ENCODE measurements at regions not wholly inside any gene's neighbourhood (a gene's known extent, or its start where the extent isn't known, plus 50 kb on each side); places are given as distances from the start of the nearest gene placed in this dataset.

DNA sequence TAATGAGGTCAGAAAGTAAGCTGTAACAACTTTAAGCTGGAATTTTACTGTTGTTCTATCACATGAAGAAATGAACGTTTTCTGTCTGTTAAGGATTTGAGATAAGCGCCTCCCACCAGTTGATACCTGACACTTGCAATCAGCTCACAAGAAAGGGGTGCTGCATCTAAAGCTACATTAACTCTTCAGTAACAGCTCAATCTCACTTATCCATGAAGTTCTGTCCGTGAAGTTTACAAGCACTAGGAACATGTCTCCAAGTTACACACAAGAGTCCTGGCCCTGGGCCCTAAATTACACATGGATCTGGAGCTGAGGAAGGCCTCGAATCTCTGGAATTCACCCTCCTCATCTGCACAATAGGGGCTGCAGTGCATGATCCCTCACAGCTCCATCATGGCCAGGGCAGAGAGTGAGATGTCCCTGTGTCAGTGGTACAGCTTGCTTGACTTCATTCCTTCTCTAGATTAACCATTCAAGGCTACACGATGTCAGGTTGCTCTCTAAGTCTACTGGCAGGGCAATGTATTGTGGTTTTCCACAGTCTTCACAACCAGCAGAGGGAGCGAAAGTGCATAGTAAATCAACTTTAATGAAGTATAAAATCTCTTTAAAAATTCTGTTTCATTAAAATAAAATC lies 182.4 kb upstream of the MCHR2 start:
- no peak for DNase-seq

DNA sequence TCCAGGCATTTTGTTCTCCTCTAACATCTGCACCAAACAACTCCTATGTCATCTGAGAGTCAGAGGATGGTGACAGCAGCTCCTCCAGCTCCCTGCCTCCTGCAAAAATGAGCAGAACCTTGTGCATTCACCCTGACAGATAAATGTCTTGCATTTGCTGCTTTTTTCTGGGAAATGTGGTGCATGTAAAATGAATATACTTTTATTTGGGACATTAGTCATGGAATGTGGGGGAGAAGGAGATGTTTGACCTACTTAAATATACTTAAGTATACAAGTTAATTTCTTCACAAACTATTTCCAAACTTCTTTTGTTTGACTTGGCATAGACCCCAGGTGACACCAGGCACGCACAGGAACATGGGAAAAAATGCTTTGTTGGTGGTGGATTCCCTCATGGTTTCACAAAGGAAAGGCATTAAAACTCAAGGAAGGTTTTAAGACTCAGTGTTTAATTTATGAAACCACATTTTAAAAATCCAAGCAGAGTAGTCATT lies 181.8 kb upstream of the MCHR2 start:
- no peak for DNase-seq

DNA sequence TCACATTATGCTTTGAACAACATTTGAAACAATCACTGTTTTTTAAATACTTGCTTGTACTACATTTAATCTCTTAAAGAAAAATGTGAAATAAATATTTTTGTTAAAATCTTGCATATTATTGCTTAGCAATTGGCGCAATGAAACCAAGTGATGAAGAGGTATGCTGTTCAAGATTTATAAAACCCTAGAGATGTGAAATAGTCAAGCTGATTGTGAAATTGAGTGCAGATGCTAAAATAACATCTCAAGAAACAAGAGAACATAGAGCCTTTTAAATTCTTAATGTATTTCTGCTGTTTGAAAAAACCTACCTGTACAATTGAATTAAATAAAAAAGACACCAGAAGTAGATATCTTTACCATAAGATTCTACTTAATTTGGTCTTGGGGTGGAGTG lies 179.2 kb upstream of the MCHR2 start:
- no peak for DNase-seq

DNA sequence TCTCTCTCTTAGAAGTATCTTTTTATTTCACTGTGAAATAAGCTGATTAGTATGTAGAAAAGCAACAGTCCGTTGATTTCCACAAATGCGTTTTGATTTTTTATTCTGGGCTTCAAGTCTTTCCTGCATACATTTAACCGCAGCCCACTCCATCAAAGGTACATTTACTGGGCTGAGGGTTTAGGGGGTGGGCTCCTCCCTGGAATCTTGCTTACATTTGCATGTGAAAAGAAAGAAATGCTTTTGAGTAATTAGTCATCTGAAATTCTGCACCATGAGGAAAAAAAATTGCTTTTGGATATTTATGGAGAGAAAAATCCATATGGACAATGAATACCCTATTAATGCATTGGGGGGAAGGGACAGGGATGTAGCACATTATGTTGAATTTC lies 178.3 kb upstream of the MCHR2 start:
- no peak for DNase-seq

DNA sequence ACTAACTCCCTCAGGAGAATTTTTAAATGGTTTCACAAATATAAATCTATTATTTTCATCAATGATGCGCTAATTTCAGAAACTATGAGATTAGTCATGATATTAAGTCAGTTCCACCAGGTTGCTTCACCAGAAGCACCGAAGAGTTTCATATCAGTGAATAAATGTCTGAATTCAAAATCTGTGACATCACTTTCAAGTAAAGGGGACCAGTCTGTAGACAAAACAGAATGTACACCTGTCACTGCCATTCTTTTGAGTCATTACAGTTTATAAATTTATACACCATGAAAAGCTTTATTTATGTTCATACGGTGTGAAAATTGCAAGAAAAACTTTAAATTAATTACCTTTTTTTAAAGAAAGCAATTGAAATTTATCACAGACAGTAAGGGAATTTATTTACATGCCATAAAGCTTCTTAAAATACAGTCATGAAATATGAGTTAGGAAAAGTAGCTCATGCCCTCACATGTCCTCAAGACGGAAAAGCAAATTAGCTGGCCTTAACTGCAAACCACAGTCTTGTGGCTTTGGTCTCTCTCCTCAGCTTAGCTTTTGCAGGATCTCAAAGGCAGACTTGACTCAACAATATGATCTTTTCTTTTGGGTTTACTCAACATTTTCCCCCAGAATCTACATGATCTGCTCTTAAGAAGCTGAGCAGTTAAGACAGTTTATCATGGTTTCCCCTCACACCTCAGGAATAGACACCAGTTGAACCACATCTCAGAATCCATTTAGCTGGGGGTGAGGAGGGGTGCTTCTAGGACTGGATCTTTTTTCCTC lies 177.7 kb upstream of the MCHR2 start:
- DNase-seq = no peak

DNA sequence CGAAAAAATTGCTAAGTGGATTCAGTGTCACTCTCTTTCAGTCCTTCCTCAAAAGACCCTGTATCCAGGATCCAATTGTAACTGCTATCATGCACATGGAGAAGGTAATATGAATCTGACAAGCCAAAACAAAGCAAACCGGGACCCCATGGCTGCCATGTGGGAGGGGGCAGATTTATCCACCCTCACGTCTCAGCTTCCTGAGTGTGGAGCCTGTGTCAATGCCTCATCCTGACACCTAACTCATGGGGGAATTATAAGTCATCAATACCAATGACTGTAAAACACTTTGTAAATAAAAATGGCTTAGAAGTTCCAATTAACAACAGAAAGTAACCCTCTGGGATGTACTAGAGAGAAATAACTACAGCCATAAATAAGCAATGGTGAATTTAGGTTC lies 174.1 kb upstream of the MCHR2 start:
- DNase-seq = no peak

DNA sequence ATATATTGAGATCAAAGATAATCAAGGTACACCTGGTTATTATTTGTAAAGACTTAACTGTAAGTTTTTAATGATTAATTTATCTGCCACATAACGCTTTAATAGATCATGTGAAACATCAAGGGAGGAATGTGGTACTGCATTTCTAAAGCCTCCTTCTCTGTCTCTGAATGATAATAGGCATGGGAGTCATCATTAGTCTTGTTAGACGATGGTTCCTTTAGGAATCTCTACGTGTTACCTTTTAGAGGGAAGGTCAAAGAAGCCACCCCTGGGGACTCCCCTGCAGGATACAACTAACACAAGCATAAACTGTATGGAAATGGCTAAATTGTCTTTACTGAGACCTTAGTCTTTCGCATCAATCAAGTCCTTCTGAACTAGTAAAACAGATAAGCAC lies 173.6 kb upstream of the MCHR2 start:
- DNase-seq = no peak

DNA sequence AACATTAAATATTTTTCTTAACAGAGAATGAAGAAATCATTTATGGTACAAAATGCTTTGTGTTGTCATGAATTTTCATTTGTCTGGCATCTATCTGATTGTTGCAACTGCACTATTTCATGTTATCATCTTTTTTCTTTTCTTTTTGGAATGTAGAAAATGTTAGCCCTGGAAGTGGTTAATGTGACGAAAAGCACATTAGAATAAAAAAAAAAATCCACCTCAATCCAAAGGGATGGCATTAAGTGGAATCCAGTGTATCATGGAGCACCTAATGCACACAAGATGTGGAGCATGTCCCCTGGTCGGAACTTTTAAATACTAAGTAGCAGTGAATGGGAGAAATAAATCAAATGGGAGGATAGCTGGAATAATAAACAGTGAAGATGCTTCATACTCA lies 172.9 kb upstream of the MCHR2 start:
- DNase-seq = no peak

DNA sequence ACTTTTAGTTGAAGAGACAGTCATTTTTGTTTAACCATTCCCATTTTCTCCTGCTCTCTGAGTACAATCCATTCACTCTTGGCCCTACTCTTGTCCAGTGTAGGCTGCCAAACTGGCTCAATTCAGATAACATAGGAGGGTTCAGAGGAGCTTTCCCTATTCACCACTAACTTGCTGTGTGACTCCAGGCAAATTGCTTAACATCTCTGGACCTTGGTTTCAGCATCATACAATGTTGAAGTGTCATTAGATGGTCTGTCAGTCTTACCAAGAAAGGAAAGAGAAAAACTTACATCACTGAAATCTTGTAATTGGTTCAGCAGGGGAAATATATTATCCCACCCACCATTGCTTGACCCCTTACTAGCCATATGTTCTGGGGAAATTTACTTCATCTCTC lies 171.4 kb upstream of the MCHR2 start:
- DNase-seq = no peak

DNA sequence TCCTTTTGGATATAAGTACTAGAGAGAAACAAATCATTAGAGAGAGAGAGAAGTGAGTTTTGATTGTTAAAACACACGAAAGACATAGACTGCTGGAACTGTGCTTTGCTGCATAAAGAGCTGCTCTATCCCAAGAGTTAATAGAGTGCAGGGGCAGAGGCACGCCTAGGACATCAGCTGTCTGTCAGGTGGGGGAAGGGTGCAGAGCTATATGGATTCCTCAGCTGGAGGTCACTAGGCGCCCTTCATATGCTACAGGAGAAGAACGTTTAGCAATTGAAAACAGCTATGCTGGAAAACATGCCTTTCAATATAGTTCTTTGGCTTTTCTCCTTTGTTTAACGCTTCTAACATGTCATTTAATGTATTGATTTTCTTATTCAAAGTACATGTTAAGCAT lies 169.0 kb upstream of the MCHR2 start:
- DNase-seq = no peak

DNA sequence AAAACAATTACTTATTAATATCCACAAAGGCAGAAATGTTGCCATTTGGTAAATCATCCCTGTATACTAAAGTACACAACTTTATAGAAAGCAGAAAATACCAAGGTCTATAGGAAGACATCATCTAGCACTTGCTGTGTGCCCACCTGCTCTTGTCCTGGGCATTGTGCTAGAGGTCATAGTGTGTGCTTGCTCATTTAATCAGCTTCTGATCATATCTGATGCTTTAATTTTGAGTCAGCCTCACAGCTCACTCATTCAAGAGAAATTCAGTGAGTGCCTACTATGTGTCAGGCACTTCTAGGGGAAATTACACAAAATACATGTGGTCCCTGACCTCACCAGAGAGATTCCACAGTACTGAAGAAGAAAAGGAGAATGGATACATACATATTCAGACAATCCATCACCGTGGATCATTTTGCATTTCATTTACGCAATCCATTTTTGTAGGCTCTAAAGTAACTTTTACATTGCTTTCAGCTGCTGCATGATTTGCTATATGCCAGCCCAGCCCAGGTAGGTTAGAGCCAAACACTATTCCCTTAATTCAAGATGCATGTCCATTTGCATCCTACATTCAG lies 167.9 kb upstream of the MCHR2 start:
- DNase-seq = no peak

DNA sequence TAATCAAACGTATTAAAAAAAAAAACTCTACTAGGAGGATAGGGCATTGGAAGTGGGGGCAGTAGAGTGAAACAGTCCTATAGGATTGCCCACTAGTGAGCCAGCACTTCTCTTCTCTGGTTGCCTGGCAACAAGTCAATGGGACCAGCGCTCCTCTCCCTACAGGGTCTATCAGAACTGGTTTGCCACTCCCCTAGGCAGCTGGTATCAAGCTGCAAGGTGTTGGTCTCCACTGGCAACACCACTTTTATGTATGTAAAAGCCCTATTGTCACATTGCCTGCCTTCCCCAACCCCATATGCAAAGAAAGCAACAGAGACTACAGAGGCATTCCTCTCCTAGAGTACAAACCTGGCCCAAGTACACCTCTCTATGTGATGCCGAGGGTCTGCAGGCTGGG lies 166.9 kb upstream of the MCHR2 start:
- no peak for DNase-seq

DNA sequence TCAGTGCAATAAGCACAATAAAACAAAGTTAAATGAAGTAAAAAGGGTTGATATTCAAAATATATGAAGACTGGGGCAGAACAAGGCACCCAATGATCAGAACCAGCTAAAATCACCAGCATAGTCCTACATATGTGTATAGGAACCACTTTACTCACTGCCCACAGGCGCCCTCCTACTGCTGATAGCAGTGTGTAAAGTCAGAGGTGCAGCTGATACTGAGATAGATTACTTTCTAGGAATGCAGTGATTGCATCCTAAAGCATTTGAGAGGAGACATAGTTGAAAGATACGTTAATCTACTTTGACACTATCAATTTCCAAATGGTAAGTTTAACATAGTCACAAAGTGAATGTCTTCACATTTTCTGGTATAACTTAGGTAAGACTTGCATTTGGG lies 161.1 kb upstream of the MCHR2 start:
- DNase-seq = no peak

DNA sequence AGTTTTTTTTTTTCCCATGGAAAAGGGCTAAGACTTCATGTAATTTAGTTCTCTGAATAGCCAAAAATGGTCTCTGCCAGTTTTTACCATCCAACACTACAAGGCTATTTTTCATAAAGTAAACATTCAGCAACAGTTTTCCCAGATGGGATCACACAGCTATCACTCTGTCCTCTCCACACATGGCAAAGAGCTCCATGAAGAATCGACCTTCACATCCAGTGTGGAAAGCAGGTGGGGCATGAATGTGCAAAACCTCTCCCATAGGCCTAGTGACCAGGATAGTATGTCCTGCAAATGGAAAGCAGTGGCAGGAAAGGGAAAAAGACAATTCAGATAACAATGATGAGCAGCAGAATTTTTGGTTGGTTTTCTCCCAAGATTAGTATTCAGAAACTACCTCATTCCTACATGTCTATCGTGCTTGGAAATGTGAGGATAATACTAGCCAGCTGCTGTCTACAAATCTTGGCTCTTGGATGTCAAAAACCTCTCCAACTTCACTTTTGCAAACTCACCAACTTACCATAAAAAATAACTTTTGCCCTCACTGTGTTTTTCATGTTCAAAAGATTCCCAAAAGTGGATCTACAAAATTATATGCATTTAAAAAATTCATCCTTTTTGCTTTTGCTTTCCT lies 159.7 kb upstream of the MCHR2 start:
- DNase-seq = no peak

DNA sequence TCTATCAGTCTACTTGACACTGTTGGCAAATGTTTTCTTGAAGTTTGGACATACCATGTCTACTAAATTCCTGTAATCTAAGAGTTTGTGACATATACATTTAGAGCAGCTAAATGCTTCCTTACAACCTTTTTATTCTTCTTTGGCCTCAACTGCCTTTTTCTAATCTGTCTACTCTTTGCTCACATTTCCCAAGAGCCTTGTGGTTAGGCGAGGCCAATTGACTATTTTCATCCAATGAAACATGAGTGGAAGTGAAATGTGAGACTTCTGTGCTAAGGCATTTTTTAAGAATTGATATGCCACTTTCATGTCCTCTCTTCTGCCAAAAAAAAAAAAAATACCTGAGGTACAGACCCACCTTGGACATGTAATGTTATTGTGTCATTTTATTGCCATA lies 158.2 kb upstream of the MCHR2 start:
- DNase-seq = no peak

DNA sequence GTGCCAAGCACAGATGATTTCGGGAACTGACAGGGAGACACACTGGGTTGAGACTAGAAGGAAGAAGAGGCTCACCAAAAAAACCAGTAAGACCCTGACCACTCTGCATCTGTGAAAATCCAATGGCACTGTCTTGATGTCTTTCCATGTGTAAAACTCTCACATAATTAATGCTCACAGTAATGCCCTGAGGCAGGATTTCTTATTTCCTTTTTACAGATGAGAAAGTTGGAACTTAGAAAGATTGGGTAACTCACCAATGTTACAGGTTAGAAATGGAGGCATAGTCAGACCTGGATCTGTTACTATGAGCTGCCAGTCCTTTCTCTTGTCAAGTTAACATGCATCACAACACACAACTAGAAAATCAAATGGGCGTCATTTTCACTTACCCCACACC lies 151.0 kb upstream of the MCHR2 start:
- DNase-seq = no peak

DNA sequence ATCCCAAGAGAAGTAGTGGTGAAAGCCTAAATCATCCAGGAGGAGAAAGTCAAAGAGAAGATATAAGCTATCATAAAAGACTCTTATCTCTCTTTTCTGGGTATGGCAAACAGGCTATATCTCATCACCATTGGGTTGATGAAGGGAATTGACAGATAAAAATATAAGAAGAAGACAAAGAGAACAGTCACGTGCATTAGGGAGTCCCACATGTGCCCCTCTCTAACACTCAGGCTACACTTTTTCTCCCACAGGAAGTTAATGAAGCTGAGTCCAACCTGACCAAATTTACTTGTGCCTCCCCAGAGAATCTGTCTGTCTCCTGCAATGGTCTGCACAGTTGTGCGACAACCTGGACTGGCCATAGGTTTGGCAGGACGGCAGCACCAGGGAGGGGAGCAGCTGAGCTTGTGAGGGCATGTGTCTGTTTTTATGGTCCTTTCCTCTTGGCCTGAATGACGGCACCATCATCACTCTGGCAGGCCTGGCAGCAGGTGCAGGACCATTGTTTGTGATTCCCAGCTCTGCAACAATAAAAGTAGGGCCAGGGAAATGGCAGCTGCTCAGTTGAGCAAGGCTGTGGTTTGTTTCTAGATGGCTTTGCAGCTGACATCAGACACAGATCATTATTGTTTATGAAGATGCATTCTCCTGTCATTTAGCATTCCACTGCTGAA lies 144.5 kb upstream of the MCHR2 start:
- DNase-seq = no peak

DNA sequence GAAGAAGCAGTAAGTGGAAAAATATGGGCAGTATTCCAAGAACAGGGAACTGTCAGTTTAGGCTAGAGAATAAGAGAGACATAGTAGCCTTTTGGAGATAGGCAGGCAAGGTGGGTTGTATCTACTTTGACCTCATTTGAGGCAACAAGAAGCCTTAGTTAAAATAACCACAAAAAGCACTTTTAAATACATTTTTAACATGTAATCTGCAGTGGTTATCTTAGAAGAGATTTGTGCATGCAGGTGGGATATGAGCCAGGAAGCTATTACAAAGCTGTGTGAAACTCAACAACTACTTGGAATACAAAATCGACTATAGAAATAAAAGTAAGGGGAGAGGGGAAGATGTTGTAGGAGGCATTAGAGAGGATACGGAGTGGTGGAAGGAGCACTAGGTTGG lies 143.7 kb upstream of the MCHR2 start:
- DNase-seq = no peak

DNA sequence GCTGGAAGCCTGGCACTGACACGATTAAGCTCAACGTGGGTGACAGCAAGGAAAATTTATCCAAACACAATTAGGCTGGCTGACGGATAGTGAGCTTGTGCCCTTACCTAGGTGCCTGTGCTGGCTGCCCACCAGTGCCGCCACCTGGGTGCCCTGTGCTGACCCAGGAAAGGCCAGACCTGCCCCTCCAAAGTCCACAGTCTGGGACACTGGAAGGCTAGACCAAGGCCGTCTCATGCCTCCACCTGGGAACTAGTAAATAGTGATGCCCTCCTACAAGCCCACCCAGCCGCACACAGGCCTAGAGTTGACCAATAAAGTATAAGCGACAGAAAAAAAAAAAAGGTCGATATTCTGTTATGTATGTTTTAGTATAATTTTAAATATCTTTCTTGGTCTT lies 142.6 kb upstream of the MCHR2 start:
- no peak for DNase-seq

DNA sequence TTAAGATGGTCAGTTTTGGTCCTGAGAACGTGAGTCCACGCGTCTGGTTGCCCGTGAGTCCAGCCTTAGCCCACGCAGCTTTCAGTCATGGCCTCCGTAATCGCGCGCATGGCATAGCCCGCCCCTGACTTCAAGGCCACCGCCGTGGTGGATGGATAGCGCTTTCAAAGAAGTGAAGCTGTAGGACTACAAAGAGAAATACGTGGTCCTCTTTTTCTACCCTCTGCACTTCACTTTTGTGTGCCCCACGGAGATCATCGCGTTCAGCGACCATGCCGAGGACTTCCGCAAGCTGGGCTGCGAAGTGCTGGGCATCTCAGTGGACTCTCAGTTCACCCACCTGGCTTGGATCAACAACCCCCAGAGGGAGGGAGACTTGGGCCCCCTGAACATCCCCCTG lies 142.0 kb upstream of the MCHR2 start:
- no peak for DNase-seq

DNA sequence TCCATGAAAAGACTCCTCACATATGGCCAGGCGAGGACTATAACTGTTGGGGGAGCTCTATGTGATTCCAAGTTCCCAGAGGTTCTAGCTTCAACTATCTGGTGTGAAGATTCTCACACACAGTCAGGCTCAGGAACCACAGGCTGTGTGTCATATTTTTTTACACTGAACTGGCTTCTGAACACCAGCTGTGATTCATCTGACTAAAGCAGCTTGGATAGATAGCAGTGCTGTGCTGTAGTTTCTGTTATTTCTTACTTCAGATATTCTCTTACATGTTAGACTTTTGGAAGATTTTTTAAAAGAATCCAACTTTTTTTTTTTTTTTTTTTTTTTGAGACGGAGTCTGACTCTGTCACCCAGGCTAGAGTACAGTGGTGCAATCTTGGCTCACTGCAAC lies 140.7 kb upstream of the MCHR2 start:
- DNase-seq = no peak

DNA sequence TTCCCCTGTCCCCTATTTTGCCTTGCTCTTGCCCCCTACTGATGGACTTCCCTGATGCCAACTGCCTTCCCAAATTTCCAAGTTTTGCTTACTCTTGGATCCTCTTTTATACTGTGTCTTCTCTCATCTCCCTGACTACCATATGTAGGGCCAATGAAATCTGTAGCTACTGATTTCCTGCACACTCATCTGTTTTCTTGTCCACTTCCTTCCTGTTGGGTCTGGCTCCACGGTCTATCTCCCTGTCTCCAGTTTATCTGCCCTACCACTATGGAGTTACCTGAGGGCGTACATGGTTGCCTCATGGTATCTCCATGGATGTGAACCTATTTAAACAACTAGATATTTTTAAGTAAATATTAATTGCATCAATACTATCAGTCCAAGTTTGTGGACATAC lies 140.3 kb upstream of the MCHR2 start:
- no peak for DNase-seq

DNA sequence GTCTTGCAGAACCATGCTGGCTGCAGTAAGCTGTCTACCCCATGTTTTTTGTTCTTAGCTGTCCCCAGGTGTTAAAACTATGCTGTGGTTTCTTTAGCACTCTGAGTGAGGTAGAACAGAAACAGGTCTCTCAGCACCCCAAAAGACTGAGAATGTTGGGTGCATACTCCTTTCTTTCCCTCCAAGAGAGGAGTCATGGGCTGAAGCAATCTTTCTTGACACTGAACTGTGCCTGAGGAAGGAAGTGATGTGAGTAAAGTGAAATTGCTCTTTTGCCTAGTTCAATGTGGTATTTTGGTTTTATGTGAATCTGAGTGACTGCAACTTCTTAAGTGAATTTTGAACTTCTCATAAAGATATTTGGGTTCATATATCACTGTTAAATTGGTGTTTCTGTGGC lies 138.0 kb upstream of the MCHR2 start:
- DNase-seq = no peak
